WERI-Rb-1 (cell line): ENCODE measurements at regions not wholly inside any gene's neighbourhood (a gene's known extent, or its start where the extent isn't known, plus 50 kb on each side); places are given as distances from the start of the nearest gene placed in this dataset.

Source experiments
- DNase-seq: peaks from one replicate; pipeline ENCODE4 v3.0.0-alpha.2; 2020
- H3K27ac ChIP-seq: fragments of 250-450 bp; sonication (Bioruptor Pico); 2 replicates; pipeline ENCODE4 v1.5.1; 2020; ENCODE audit warnings: mild to moderate bottlenecking, moderate library complexity
- H3K27me3 ChIP-seq: fragments of 250-450 bp; sonication (Bioruptor Pico); 2 replicates; pipeline ENCODE4 v1.5.1; 2021; ENCODE audit warnings: mild to moderate bottlenecking, low read depth, moderate library complexity; ENCODE audit not compliant: insufficient read depth, severe bottlenecking
- H3K36me3 ChIP-seq: fragments of 250-450 bp; sonication (Bioruptor Pico); 2 replicates; pipeline ENCODE4 v1.5.1; 2020; ENCODE audit warnings: mild to moderate bottlenecking, moderate library complexity
- H3K4me3 ChIP-seq: 2 replicates; pipeline ENCODE4 v1.5.1; 2011; ENCODE audit warnings: low read depth, mild to moderate bottlenecking, control low read depth, low read length
- H3K9me3 ChIP-seq: fragments of 250-450 bp; sonication (Bioruptor Pico); 2 replicates; pipeline ENCODE4 v1.5.1; 2021; ENCODE audit warnings: mild to moderate bottlenecking, moderate library complexity; ENCODE audit not compliant: severe bottlenecking
- CTCF ChIP-seq: IDR thresholded peaks from 2 replicates; pipeline ENCODE4 v1.5.1; 2011; ENCODE audit warnings: low read depth, mild to moderate bottlenecking, control low read depth, inconsistent platforms, low read length

- Histone ChIP-seq H3K36me3 (no peaks in the 10 kb centered on the region), H3K9me3 (no peaks in the 10 kb centered on the region), H3K27me3 (peaks cover 14% of the 10 kb centered on the region), H3K27ac (no peak overlapping the region), H3K4me3 (no peak overlapping the region)
- no peak for TF ChIP-seq CTCF
- no peak for DNase-seq
Measured at GRCh38 chr3:152048831-152049230, 175.4 kb downstream of the SUCNR1 start.

GRCh38 chr3:152050903-152051302 is 177.5 kb downstream of the SUCNR1 start:
- H3K27ac ChIP-seq = no peak overlapping the region
- H3K36me3 ChIP-seq = no peaks in the 10 kb centered on the region
- H3K4me3 ChIP-seq = no peak overlapping the region
- no peaks in the 10 kb centered on the region for H3K9me3 ChIP-seq
- H3K27me3 ChIP-seq = peaks cover 10% of the 10 kb centered on the region
- TF ChIP-seq CTCF = no peak
- no peak for DNase-seq

GRCh38 chr3:152051501-152052404 is 178.3 kb downstream of the SUCNR1 start:
- Histone ChIP-seq H3K27me3 (peaks cover 11% of the 10 kb centered on the region), H3K9me3 (no peaks in the 10 kb centered on the region), H3K27ac (no peak overlapping the region), H3K36me3 (no peaks in the 10 kb centered on the region), H3K4me3 (no peak overlapping the region)
- no peak for TF ChIP-seq CTCF
- DNase-seq = no peak

GRCh38 chr3:152053866-152054265 is 180.4 kb downstream of the SUCNR1 start:
- no peak for TF ChIP-seq CTCF
- no peaks in the 10 kb centered on the region for H3K36me3 ChIP-seq
- DNase-seq = no peak
- peaks cover 12% of the 10 kb centered on the region for H3K27me3 ChIP-seq
- H3K27ac ChIP-seq = no peak overlapping the region
- H3K4me3 ChIP-seq = no peak overlapping the region
- no peaks in the 10 kb centered on the region for H3K9me3 ChIP-seq

GRCh38 chr3:152054315-152054714 is 180.9 kb downstream of the SUCNR1 start:
- Histone ChIP-seq H3K4me3 (no peak overlapping the region), H3K27ac (no peak overlapping the region), H3K27me3 (peaks cover 12% of the 10 kb centered on the region), H3K9me3 (no peaks in the 10 kb centered on the region), H3K36me3 (no peaks in the 10 kb centered on the region)
- DNase-seq = no peak
- no peak for TF ChIP-seq CTCF
